ENCODE measurements at regions not wholly inside any gene's neighbourhood (a gene's known extent, or its start where the extent isn't known, plus 50 kb on each side); places are given as distances from the start of the nearest gene placed in this dataset.

DNA sequence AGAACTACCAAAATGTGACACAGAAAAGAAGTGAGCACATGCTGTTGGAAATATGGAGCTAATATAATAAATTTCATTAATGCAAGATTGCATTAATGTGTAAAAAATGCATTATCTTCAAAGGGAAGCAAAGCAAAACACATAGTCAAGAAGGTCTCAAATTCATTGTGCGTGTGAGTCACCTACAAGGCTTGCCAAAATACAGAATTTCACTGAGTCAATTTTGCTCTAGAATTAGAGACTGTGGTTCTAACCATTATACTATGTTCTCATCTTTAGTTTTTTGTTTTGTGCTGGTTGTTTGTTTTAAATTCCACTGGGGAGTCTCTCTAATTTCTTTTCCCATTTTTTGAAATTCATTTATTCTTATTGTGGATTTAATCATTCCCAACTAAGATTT lies 149.8 kb upstream of the SLITRK1 start:
- Mint-ChIP-seq H3K27me3 (ENCODE audit: low read depth) (no peaks in the 10 kb centered on the region), H3K4me3 (no peak overlapping the region), H3K9me3 (no peaks in the 10 kb centered on the region), H3K4me1 (ENCODE audit: low read depth) (no peaks in the 10 kb centered on the region), H3K27ac (no peak overlapping the region), H3K36me3 (ENCODE audit: insufficient read depth in 2 of 2) (no peaks in the 10 kb centered on the region)
- DNase-seq (no peak), ATAC-seq (replicated peaks in 1 of 2) (peak in 1 of 2 donors; percentile 58)

DNA sequence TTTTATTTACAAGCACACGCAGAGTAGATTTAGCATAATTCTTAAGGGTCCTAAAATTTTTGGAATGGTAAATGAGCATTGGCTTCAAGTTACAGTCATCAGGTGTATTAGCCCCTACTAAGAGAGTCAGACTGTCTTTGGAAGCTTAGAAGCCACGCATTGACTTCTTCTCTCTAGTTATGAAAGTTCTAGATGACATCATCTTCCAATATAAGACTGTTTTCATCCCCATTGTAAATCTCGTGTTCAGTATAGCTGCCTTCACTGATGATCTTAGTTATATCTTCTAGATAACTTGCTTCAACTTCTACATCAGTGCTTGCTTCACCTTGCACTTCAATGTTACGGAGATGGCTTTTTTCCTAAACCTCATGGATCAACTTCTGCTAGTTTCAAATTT lies 148.8 kb upstream of the SLITRK1 start:
- Mint-ChIP-seq H3K4me1 (ENCODE audit: low read depth) (no peaks in the 10 kb centered on the region), H3K36me3 (ENCODE audit: insufficient read depth in 2 of 2) (no peaks in the 10 kb centered on the region), H3K4me3 (no peak overlapping the region), H3K9me3 (no peaks in the 10 kb centered on the region), H3K27ac (no peak overlapping the region), H3K27me3 (ENCODE audit: low read depth) (no peaks in the 10 kb centered on the region)
- DNase-seq = no peak
- no peak for ATAC-seq (replicated peaks in 1 of 2)

DNA sequence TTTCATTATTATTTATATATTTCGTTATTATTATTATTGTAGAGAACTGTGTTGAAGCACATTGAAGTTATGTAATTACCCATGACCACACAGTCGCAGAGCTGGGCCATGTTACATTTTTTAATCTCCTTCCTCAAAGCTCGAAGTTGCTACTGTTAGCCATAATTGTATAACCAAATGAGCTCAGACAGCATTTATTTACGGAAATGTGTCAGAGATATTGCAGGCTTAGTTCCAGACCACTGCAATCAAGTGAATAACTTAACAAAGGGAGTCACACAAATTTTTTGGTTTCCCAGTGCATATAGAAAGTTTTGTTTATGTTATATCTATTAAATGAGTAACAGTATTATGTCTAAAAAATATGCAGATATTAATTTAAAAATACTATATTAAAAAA lies 147.1 kb upstream of the SLITRK1 start:
- Mint-ChIP-seq H3K27ac (no peak overlapping the region), H3K27me3 (ENCODE audit: low read depth) (no peaks in the 10 kb centered on the region), H3K4me1 (ENCODE audit: low read depth) (no peaks in the 10 kb centered on the region), H3K36me3 (ENCODE audit: insufficient read depth in 2 of 2) (no peaks in the 10 kb centered on the region), H3K4me3 (no peak overlapping the region), H3K9me3 (no peaks in the 10 kb centered on the region)
- no peak for ATAC-seq (replicated peaks in 1 of 2)
- DNase-seq = no peak

DNA sequence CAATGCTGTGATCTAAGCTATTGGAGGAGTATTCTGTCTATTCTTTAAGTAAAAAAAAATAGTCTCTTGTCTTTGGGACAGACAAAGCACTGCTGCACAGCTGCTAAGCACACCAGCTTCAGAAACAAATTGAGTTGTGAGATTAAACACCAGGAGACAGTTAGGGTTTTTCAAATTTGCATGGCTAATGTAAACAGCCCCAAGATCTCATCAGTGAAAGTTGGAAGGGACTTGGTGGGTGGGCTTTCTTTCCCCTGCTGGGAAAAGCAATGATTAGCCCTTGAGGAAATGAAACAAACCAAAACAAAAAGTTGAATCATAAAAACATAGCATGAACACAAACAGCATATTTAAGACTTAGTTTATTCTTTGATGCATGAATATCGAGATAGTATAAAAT lies 143.6 kb upstream of the SLITRK1 start:
- Mint-ChIP-seq H3K9me3 (no peaks in the 10 kb centered on the region), H3K4me1 (ENCODE audit: low read depth) (no peaks in the 10 kb centered on the region), H3K27ac (no peak overlapping the region), H3K36me3 (ENCODE audit: insufficient read depth in 2 of 2) (no peaks in the 10 kb centered on the region), H3K27me3 (ENCODE audit: low read depth) (no peaks in the 10 kb centered on the region), H3K4me3 (no peak overlapping the region)
- DNase-seq = no peak
- no peak for ATAC-seq (replicated peaks in 1 of 2)

DNA sequence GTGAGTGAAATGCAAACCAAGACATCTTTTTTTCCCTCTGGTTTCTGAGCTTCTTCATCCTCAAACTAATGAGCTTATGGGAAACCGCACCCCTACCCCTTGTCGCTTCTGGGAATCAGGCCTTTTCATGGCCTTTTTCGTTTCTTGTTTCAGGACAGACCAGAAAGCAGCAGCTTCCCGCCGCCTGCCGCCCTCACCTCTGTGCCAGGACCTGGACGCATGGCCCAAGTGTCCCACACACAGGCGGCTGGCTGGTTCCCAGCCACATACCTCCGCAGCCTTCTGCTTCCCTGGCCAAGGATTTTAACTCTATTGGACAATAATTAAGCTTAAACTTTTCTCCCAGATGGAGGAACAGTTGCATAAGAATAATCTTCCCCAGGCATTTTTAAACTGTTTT lies 114.1 kb upstream of the SLITRK1 start:
- Mint-ChIP-seq H3K27ac (no peak overlapping the region), H3K36me3 (ENCODE audit: insufficient read depth in 2 of 2) (no peaks in the 10 kb centered on the region), H3K4me1 (ENCODE audit: low read depth) (no peaks in the 10 kb centered on the region), H3K4me3 (no peak overlapping the region), H3K27me3 (ENCODE audit: low read depth) (no peaks in the 10 kb centered on the region), H3K9me3 (no peaks in the 10 kb centered on the region)
- DNase-seq (no peak), ATAC-seq (replicated peaks in 1 of 2) (no peak)

DNA sequence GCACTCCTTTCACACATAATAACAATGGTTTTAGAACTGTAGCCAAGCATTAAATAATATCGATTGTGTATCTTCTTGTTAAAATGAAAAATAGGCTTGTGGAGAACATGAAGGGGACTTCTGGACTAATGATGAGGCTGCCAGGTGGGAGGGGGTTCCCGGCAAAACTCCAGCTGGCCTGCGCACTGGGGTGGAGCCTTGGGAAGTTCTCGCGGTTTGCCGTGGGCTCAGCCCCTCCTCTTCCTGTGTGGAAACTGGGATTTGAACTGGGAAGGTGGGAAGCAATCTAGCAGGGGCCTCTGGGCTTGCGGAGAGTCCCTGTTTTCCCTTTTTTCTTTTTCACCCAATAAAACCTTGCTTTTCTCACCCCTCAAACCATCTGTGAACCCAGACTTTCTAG lies 113.7 kb upstream of the SLITRK1 start:
- no peak overlapping the region for H3K27ac Mint-ChIP-seq
- no peaks in the 10 kb centered on the region for H3K27me3 Mint-ChIP-seq (ENCODE audit: low read depth)
- DNase-seq = no peak
- no peaks in the 10 kb centered on the region for H3K36me3 Mint-ChIP-seq (ENCODE audit: insufficient read depth in 2 of 2)
- H3K9me3 Mint-ChIP-seq = no peaks in the 10 kb centered on the region
- no peaks in the 10 kb centered on the region for H3K4me1 Mint-ChIP-seq (ENCODE audit: low read depth)
- H3K4me3 Mint-ChIP-seq = no peak overlapping the region
- no peak for ATAC-seq (replicated peaks in 1 of 2)

DNA sequence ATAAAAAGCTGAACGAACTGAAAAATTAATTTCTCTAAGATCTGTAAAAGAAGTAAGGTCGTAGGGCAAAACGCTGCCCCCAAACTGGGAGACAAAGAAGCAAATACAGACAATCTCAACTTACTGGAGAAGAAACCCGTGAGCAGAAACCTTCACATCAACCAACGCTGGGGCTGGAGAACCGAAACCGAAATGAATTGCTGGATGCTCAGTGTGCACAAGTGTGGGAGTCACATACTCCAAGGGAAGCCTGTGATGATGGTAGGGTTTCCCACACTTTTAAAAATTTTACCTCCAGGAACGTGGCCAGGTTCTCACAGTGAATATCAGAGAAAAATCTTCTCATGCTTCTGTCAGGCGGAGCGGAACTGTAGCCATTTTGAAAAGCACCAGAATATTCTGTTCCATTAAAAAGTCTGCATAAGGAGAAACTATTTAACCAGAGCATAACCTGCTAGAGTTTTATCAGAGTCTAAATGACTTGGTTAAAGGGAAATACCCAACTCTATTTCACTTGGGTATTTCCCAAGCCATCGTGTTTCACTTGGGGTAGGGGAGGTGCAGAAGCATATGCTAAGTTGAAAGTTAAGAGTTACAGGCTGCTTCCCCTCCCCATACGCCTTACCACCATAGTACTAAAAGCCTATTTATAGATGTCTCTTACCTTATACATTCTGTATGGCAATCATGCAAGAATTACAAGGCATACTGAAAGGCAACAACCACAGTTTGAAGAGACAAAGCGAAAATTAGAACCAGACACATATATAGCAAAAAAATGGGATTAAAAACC lies 110.5 kb upstream of the SLITRK1 start:
- no peaks in the 10 kb centered on the region for H3K27me3 Mint-ChIP-seq (ENCODE audit: low read depth)
- no peak overlapping the region for H3K4me3 Mint-ChIP-seq
- no peak for DNase-seq
- no peaks in the 10 kb centered on the region for H3K36me3 Mint-ChIP-seq (ENCODE audit: insufficient read depth in 2 of 2)
- no peak overlapping the region for H3K27ac Mint-ChIP-seq
- no peak for ATAC-seq (replicated peaks in 1 of 2)
- H3K9me3 Mint-ChIP-seq = no peaks in the 10 kb centered on the region
- no peaks in the 10 kb centered on the region for H3K4me1 Mint-ChIP-seq (ENCODE audit: low read depth)

DNA sequence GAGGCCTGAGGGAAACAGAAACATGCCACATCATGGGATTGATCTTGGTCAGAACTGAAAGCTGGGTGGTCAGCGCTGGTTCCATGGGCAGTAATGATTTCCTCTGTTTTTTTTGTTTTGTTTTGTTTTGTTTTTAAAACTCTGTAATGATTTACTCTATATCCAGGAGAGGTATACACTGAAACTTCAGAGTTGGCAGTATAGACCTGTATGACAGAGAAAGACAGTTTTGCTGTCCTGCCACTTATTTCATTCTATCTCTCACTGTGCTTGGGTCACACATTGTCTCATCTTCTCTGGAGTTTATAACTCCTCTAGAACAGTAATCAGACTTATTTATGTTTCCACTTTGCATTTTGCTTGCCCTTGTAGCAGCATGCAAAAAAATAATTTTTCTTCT lies 105.1 kb upstream of the SLITRK1 start:
- Mint-ChIP-seq H3K27ac (no peak overlapping the region), H3K4me1 (ENCODE audit: low read depth) (no peaks in the 10 kb centered on the region), H3K9me3 (peaks cover 1 to 4% of the 10 kb centered on the region in 2 donors), H3K36me3 (ENCODE audit: insufficient read depth in 2 of 2) (peaks cover 0 to 3% of the 10 kb centered on the region in 2 donors), H3K27me3 (ENCODE audit: low read depth) (no peaks in the 10 kb centered on the region), H3K4me3 (no peak overlapping the region)
- ATAC-seq (replicated peaks in 1 of 2) (no peak), DNase-seq (no peak)

DNA sequence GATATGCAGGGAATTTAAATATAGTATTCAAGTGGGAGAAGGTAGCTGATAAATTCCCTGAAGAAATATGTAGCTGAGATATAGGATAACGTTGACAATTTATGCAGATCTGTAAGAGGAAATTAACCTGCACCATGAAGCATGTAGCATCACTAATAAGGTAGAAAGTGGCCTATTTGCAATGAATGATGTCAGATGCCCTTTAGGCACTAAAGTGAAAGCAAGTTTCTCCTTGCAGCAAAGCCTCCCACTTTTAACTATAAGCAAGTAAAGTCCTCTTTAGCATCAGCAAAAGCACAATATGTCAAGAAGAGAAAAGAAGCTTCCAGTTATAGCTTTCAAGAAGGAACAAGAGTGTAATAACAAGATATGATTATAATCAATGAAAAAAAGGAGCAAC lies 102.5 kb upstream of the SLITRK1 start:
- peaks cover 1 to 4% of the 10 kb centered on the region in 2 donors for H3K9me3 Mint-ChIP-seq
- DNase-seq = no peak
- no peak overlapping the region for H3K4me3 Mint-ChIP-seq
- no peak overlapping the region for H3K27ac Mint-ChIP-seq
- ATAC-seq (replicated peaks in 1 of 2) = no peak
- H3K36me3 Mint-ChIP-seq (ENCODE audit: insufficient read depth in 2 of 2) = peaks cover 0 to 3% of the 10 kb centered on the region in 2 donors
- H3K4me1 Mint-ChIP-seq (ENCODE audit: low read depth) = no peaks in the 10 kb centered on the region
- H3K27me3 Mint-ChIP-seq (ENCODE audit: low read depth) = no peaks in the 10 kb centered on the region

DNA sequence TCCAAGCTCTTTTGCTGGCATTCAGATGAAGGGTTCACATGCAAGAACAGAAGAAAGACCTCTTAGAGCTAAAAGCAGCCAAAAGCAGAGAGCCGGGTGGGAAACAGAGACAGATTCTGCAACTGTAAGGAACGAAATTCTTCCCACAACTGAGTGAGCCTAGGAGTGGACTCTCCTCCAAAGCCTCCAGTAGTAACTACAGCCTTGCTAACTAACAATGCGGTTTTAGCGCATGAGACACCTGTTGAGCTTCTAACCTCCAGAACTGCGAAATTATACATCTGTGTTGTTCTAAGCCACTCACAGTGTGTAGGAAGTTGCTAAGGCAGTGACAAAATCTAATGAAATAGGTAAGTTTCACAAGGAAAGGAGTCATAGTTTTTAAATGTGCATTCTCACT lies 98.1 kb upstream of the SLITRK1 start:
- no peak for ATAC-seq (replicated peaks in 1 of 2)

DNA sequence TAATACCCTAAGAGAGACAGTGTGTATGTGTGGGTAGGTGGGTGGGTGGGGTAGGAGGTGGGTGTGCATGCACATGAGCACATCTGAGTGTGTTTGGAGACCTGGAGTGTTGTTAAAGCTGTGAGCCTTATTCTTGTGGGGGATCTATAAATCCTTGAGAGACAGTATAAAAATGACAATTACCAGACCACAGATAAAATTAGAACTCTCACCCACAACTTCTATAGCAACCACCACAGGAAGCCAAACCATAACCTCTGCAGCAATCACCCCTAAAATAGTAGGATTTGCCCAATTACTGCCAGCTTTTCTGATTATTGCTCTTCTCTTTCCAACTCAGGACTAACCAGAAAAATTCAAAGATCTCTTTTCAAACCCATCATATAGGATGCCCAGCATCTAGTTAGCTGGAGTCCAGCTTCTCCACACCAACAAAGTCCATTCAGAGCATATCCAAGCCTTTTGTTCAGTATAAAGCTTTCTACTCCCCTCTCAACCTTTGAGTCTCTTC lies 93.4 kb upstream of the SLITRK1 start:
- no peak for ATAC-seq (replicated peaks in 1 of 2)
- no peak overlapping the region for H3K27ac Mint-ChIP-seq
- H3K9me3 Mint-ChIP-seq = peaks cover 0 to 4% of the 10 kb centered on the region in 2 donors
- no peaks in the 10 kb centered on the region for H3K36me3 Mint-ChIP-seq (ENCODE audit: insufficient read depth in 2 of 2)
- peaks cover 6% of the 10 kb centered on the region for H3K4me1 Mint-ChIP-seq (ENCODE audit: low read depth)
- no peaks in the 10 kb centered on the region for H3K27me3 Mint-ChIP-seq (ENCODE audit: low read depth)
- no peak overlapping the region for H3K4me3 Mint-ChIP-seq
- no peak for DNase-seq

More for the DNA sequence above, 98.1 kb upstream of the SLITRK1 start:
- no peak for DNase-seq
- Mint-ChIP-seq H3K36me3 (ENCODE audit: insufficient read depth in 2 of 2) (no peaks in the 10 kb centered on the region), H3K4me3 (no peak overlapping the region), H3K4me1 (ENCODE audit: low read depth) (peaks cover 6% of the 10 kb centered on the region), H3K27me3 (ENCODE audit: low read depth) (no peaks in the 10 kb centered on the region), H3K27ac (no peak overlapping the region), H3K9me3 (peaks cover 0 to 4% of the 10 kb centered on the region in 2 donors)

DNA sequence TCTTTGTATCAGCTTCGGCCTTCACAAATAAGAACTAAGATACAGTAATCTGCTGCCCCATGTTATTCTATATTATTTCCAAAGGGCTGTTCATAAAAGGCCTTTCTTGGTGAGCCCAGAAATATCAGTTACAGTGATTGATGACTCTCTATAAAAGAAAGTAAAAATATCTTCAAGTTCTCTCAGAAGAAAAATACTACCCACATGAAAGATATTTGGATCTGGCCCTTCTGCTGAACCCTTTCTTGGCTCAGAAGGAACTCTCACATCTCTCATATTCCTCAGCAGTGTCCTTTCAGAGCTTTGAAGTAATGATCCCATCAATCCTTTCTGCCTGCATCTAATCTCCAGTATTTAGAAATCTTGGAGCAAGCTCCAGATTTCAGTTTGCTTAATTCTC lies 76.3 kb upstream of the SLITRK1 start:
- Mint-ChIP-seq H3K27me3 (ENCODE audit: low read depth) (no peaks in the 10 kb centered on the region), H3K4me3 (no peak overlapping the region), H3K36me3 (ENCODE audit: insufficient read depth in 2 of 2) (no peaks in the 10 kb centered on the region), H3K4me1 (ENCODE audit: low read depth) (no peaks in the 10 kb centered on the region), H3K27ac (no peak overlapping the region), H3K9me3 (no peaks in the 10 kb centered on the region)
- DNase-seq = no peak
- no peak for ATAC-seq (replicated peaks in 1 of 2)

DNA sequence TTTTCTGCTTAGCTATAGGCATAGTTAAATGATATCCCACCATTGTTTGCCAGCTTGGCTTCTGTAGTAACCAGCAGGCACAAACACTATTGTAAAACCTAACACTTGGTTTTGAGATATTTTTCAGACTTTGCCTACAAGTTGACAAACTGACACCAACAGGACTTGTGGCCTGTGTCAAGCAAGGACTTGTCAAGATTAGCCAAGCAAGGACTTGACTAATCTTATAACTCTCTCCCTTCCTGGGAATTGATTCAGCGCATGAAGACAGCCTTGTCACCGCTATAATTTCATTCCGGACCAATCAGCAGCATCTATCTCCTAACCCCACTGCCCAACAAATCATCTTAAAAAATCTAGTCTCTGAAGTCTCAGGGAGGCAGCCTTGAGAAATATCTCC lies 72.7 kb upstream of the SLITRK1 start:
- no peaks in the 10 kb centered on the region for H3K36me3 Mint-ChIP-seq (ENCODE audit: insufficient read depth in 2 of 2)
- H3K9me3 Mint-ChIP-seq = no peaks in the 10 kb centered on the region
- DNase-seq = no peak
- H3K4me1 Mint-ChIP-seq (ENCODE audit: low read depth) = no peaks in the 10 kb centered on the region
- no peaks in the 10 kb centered on the region for H3K27me3 Mint-ChIP-seq (ENCODE audit: low read depth)
- no peak for ATAC-seq (replicated peaks in 1 of 2)
- H3K27ac Mint-ChIP-seq = no peak overlapping the region
- no peak overlapping the region for H3K4me3 Mint-ChIP-seq

DNA sequence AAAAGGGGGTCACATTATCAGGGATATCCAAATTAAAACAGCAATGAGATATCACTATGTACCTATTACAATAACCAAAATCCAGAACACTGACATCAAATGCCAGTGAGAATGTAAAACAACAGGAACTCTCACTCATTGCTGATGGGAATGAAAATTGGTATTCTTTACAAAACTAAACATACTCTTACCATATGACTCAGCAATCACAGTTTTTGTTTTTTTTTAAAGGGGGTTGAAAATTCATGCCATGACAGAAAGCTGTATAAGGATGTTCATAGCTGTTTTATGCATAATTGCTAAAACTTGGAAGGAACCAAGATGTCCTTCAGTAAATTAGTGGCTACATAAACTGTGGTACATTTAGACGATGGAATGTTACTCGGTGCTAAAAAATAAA lies 71.6 kb upstream of the SLITRK1 start:
- DNase-seq (no peak), ATAC-seq (replicated peaks in 1 of 2) (no peak)
- Mint-ChIP-seq H3K9me3 (no peaks in the 10 kb centered on the region), H3K4me1 (ENCODE audit: low read depth) (no peaks in the 10 kb centered on the region), H3K27ac (no peak overlapping the region), H3K36me3 (ENCODE audit: insufficient read depth in 2 of 2) (no peaks in the 10 kb centered on the region), H3K4me3 (no peak overlapping the region), H3K27me3 (ENCODE audit: low read depth) (no peaks in the 10 kb centered on the region)
